CD14-positive monocyte (primary cell): ENCODE measurements at regions not wholly inside any gene's neighbourhood (a gene's known extent, or its start where the extent isn't known, plus 50 kb on each side); places are given as distances from the start of the nearest gene placed in this dataset.

Experiments
- DNase-seq, 3 donors: peaks; one replicate each; pipeline ENCODE4 v3.0.0-alpha.2; 2011 to 2022
- H2AFZ ChIP-seq: 2 replicates; pipeline ENCODE4 v1.6.0; 2012; ENCODE audit warnings: mild to moderate bottlenecking, low read depth, low read length, inconsistent platforms; ENCODE audit not compliant: insufficient read depth, poor library complexity, severe bottlenecking
- H3K27ac ChIP-seq, 2 donors: 1 replicate in 1 of 2; 2 replicates in 1 of 2; pipeline ENCODE4 v1.5.1; 2012 to 2013; ENCODE audit warnings: low read length in 2 of 2, control low read depth in 1 of 2, inconsistent platforms in 1 of 2, low read depth in 1 of 2, mild to moderate bottlenecking in 1 of 2
- H3K27me3 ChIP-seq, 2 donors: one replicate each; pipeline versions ENCODE4 v1.6.0 to v1.6.1; 2011 to 2013; ENCODE audit warnings: low read length in 2 of 2; ENCODE audit not compliant: control insufficient read depth in 2 of 2, insufficient read depth in 2 of 2
- H3K36me3 ChIP-seq, 2 donors: replicated peaks in 1 of 2; 1 replicate in 1 of 2; 2 replicates in 1 of 2; pipeline versions ENCODE4 v1.5.1 to v1.6.1; 2012 to 2013; ENCODE audit warnings: low read length in 2 of 2, control low read depth in 1 of 2, inconsistent platforms in 1 of 2, mild to moderate bottlenecking in 1 of 2; ENCODE audit not compliant: insufficient read depth in 2 of 2, control insufficient read depth in 1 of 2
- H3K4me1 ChIP-seq, 2 donors: 1 replicate in 1 of 2; 2 replicates in 1 of 2; pipeline versions ENCODE4 v1.5.1 to v1.6.1; 2012 to 2013; ENCODE audit warnings: low read length in 2 of 2, control low read depth in 1 of 2, inconsistent platforms in 1 of 2, mild to moderate bottlenecking in 1 of 2, moderate library complexity in 1 of 2; ENCODE audit not compliant: insufficient read depth in 2 of 2, control insufficient read depth in 1 of 2
- H3K4me2 ChIP-seq: replicated peaks from 2 replicates; pipeline ENCODE3; 2012; ENCODE audit warnings: low read length, moderate library complexity, mild to moderate bottlenecking; ENCODE audit not compliant: poor library complexity, severe bottlenecking; ENCODE audit errors: extremely low read depth
- H3K4me3 ChIP-seq, 3 experiments: fragments of 200-600 bp in 1 of 3; sonication (generic) in 1 of 3; replicated peaks in 1 of 3; 1 replicate in 2 of 3; 2 replicates in 1 of 3; pipeline ENCODE4 v1.5.1; 2011 to 2013; ENCODE audit warnings: low read length in 3 of 3, mild to moderate bottlenecking in 3 of 3, control low read depth in 2 of 3, low read depth in 2 of 3, inconsistent platforms in 1 of 3, moderate library complexity in 1 of 3
- H3K79me2 ChIP-seq: 2 replicates; pipeline ENCODE4 v1.6.0; 2012; ENCODE audit warnings: mild to moderate bottlenecking, control low read depth, inconsistent platforms, low read length, moderate library complexity; ENCODE audit not compliant: insufficient read depth
- H3K9ac ChIP-seq: 2 replicates; pipeline ENCODE4 v1.6.0; 2017; ENCODE audit warnings: low read length, mild to moderate bottlenecking; ENCODE audit not compliant: insufficient read depth, poor library complexity, severe bottlenecking
- H3K9me3 ChIP-seq, 2 donors: replicated peaks in 1 of 2; 1 replicate in 1 of 2; 2 replicates in 1 of 2; pipeline versions ENCODE4 v1.5.1 to v1.6.1; 2012 to 2013; ENCODE audit warnings: low read length in 2 of 2, control low read depth in 1 of 2; ENCODE audit not compliant: control insufficient read depth in 1 of 2, insufficient read depth in 1 of 2
- H4K20me1 ChIP-seq: 2 replicates; pipeline ENCODE4 v1.6.0; 2012; ENCODE audit warnings: mild to moderate bottlenecking, low read length, control low read depth, moderate library complexity; ENCODE audit not compliant: insufficient read depth
- H3K27ac Mint-ChIP-seq, 7 donors: one replicate each; pipeline ENCODE4 v1.8.0; 2020; ENCODE audit warnings: mild to moderate bottlenecking in 7 of 7, mixed read lengths in 7 of 7, moderate library complexity in 6 of 7, inconsistent platforms in 2 of 7
- H3K27me3 Mint-ChIP-seq, 3 donors: one replicate each; pipeline ENCODE4 v1.8.0; 2021 to 2022; ENCODE audit warnings: low read depth in 3 of 3, mild to moderate bottlenecking in 3 of 3, mixed read lengths in 3 of 3, moderate library complexity in 3 of 3, inconsistent platforms in 1 of 3
- H3K36me3 Mint-ChIP-seq, 2 donors: one replicate each; pipeline ENCODE4 v1.8.0; 2020; ENCODE audit warnings: mixed read lengths in 2 of 2, inconsistent platforms in 1 of 2, mild to moderate bottlenecking in 1 of 2
- H3K4me1 Mint-ChIP-seq: one replicate; pipeline ENCODE4 v1.8.0; 2020; ENCODE audit warnings: mild to moderate bottlenecking, mixed read lengths
- H3K4me3 Mint-ChIP-seq, 2 donors: one replicate each; pipeline ENCODE4 v1.8.0; 2020; ENCODE audit warnings: mild to moderate bottlenecking in 2 of 2, mixed read lengths in 2 of 2, moderate library complexity in 1 of 2
- H3K9me3 Mint-ChIP-seq, 7 donors: one replicate each; pipeline ENCODE4 v1.8.0; 2020 to 2022; ENCODE audit warnings: mixed read lengths in 7 of 7, mild to moderate bottlenecking in 6 of 7, moderate library complexity in 6 of 7, inconsistent platforms in 2 of 7
- CTCF ChIP-seq: fragments of 200-600 bp; IDR thresholded peaks from one replicate; pipeline ENCODE4 v1.8.0; 2022; ENCODE audit warnings: antibody characterized with exemption, mild to moderate bottlenecking
- WGBS: methylation state at CpG from one replicate; pipeline ENCODE4 v1.1.5; 2013; ENCODE audit warnings: missing lambda C conversion rate; ENCODE audit not compliant: insufficient coverage; 5-methylcytosine and 5-hydroxymethylcytosine counted together
- intact Hi-C, 2 donors: fragments of 100-400 bp; cut with micrococcal nuclease; formaldehyde crosslinking; loops; one replicate each; pipeline versions ENCODE4 v1.15.0 to v1.15.1; 2023

- intact Hi-C loops = loop anchor here in 1 of 2 donors (10.0 kb wide), 1 partner anchor 56 kb away; no protein-coding TSS in a partner anchor
- Histone ChIP-seq H2AFZ (no peak overlapping the region), H3K4me3 (no peak overlapping the region), H3K27ac (no peak overlapping the region), H4K20me1 (no peaks in the 10 kb centered on the region), H3K4me2 (no peak overlapping the region), H3K9me3 (no peaks in the 10 kb centered on the region), H3K79me2 (no peaks in the 10 kb centered on the region), H3K36me3 (no peaks in the 10 kb centered on the region), H3K27me3 (no peaks in the 10 kb centered on the region), H3K4me1 (no peaks in the 10 kb centered on the region), H3K9ac (no peak overlapping the region)
- Mint-ChIP-seq H3K9me3 (no peaks in the 10 kb centered on the region), H3K4me1 (peaks cover 2% of the 10 kb centered on the region), H3K4me3 (no peak overlapping the region), H3K36me3 (no peaks in the 10 kb centered on the region), H3K27ac (no peak overlapping the region), H3K27me3 (peaks cover 2 to 3% (median 3%) of the 10 kb centered on the region in 3 donors)
- no peak for DNase-seq
- WGBS = no CpG with 5 or more reads among the region's 4 CpGs
- TF ChIP-seq CTCF = no peak
Observed at GRCh38 chr15:91480426-91480825, 373.1 kb upstream of the SLCO3A1 start.

GRCh38 chr15:91482799-91483198 lies 370.7 kb upstream of the SLCO3A1 start:
- H3K36me3 Mint-ChIP-seq = no peaks in the 10 kb centered on the region
- H3K27me3 ChIP-seq = no peaks in the 10 kb centered on the region
- H3K4me3 ChIP-seq = no peak overlapping the region
- no peak overlapping the region for H3K4me3 Mint-ChIP-seq
- no peak overlapping the region for H3K27ac Mint-ChIP-seq
- no peaks in the 10 kb centered on the region for H3K36me3 ChIP-seq
- H3K4me2 ChIP-seq = no peak overlapping the region
- no peak overlapping the region for H3K27ac ChIP-seq
- peaks cover 0 to 2% (median 0%) of the 10 kb centered on the region in 7 donors for H3K9me3 Mint-ChIP-seq
- H3K27me3 Mint-ChIP-seq = peaks cover 2 to 3% (median 3%) of the 10 kb centered on the region in 3 donors
- H3K9me3 ChIP-seq = no peaks in the 10 kb centered on the region
- H3K4me1 Mint-ChIP-seq = peaks cover 2% of the 10 kb centered on the region
- 100% methylated on average over 1 of the region's 1 CpG for WGBS
- no peak overlapping the region for H2AFZ ChIP-seq
- DNase-seq = no peak
- intact Hi-C loops = loop anchor here in 1 of 2 donors (10.0 kb wide), 1 partner anchor 58 kb away; no protein-coding TSS in a partner anchor
- no peaks in the 10 kb centered on the region for H3K4me1 ChIP-seq
- no peaks in the 10 kb centered on the region for H4K20me1 ChIP-seq
- no peak overlapping the region for H3K9ac ChIP-seq
- no peak for TF ChIP-seq CTCF
- no peaks in the 10 kb centered on the region for H3K79me2 ChIP-seq
